Activated gamma-delta T cell treated with Interleukin-2 at 50 U/mL for 16 hours (primary cell): ENCODE measurements at regions not wholly inside any gene's neighbourhood (a gene's known extent, or its start where the extent isn't known, plus 50 kb on each side); places are given as distances from the start of the nearest gene placed in this dataset.
"Not testable (repeated sequence)": the region's sequence is repeated elsewhere in the genome, so short reads cannot be mapped to it uniquely, and the experiment has no call there.

Experiments
- DNase-seq: peaks from one replicate; pipeline ENCODE4 v3.0.0-alpha.2; 2020

DNA sequence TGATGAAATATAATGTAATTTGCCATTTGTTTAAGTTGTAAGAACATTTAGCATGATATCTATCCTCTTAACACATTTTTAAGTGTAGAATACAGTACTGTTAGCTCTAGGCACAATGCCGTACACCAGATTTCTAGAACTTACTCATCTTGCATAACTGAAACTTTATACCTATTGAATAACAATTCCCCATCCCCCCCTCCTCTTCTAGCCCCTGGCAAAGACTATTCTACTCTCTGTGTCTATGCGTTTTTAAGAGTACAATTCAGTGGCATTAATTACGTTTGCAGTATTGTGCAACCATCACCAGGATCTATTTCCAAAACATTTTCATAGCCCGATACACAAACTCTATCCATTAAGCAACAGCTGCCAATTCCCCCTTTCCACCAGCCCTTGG lies 261.7 kb downstream of the PLOD2 start:
- no peak for DNase-seq

DNA sequence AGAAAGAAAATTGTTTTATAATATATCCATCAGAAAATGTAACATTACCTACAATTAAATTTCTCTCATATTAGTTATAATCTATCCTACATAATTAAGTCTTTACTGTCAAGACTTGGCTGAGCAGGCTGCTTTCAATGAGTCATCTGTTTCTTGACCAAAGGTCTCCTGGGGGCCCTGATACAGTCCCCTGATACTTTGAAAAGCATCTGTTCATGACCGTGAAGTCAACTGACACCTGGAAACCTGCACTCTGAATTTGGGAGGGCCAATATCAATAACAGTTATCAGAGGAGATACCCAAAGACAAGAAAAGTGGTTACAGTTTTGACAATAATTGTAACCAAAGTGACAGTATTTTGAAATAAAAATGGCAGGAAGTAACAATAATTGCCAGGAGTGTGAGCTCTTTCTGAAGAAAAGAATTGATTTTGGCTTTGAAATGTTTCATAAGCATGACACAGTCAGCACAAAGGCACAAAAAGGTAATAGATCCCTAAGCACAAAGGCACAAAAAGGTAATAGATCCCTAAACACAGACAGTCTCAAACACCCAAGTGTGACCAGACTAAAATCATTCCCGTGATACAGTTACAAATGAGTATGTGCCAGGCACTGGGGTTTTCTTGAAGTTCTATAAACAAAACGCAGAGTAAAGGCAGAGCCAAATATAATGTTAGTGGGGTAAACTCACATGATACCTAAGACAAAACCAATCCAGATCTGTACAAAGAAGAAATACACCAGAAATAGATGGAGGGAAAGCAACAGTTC lies 260.7 kb downstream of the PLOD2 start:
- DNase-seq = no peak

- DNase-seq = no peak
Measured at GRCh38 chr3:145902166-145902565, 258.8 kb downstream of the PLOD2 start.

DNA sequence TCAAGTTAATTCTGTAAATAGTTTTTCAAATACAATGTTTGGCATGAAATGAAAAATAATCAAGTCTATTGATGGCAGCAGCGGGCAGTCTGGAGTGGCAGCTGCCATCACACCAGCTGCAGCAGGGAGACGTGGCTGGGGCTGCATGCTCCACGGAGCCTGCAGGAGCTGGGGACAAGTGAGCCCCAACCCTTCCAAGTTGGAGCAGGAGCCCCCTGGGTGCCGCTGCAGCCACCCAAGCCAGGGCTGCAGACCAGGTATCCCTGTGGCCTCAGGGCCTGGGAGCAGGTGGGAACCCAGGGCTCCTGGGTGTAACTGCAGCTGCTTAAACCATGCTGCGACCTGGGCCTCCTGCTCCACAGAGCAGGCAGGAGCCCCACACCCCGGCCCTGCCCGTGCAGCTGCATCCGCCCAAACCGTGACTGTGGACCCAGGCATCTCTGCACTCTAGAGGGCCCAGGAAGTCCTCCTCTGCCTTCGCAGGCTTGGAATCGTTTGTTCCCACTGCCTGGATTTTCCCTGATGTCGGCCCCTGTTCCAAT lies 257.4 kb downstream of the PLOD2 start:
- no peak for DNase-seq

DNA sequence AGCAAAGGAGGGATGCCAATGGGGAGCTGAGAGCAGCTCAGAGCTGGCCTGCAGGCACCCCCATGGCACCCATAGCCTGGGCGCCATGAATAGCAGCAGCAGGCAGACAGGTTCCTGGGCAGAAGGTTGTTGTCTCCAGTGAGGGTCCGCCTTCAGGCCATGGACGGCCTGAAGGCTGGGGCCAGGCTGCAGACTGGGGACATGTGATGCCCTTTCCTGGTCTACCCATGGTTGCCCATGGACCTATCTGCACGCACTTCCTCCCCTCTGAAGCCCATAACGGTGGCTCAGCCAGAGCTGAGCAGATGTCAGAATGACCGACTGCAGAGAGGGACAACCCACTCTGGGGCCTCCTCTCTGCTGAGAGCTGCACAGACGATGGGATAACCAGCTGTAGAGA lies 256.8 kb downstream of the PLOD2 start:
- DNase-seq = no peak

DNA sequence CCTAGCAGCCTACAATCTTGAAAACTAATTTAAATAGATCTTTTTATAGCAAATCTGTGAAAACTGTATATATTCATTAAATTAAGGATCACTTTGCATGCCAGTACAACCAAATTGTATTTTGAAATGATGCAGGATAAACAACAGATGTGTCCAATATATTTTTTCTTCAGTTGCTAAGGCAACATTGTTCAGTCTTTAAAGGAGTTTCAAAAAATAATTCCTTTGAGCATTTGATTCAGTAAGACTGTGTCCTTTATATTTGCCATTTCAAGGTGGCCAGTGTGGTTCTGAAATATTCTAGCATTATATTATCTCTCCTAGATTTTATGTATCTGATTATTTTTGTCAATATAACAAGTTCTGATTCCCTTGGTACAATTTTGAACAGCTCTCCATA lies 254.7 kb downstream of the PLOD2 start:
- DNase-seq = no peak

DNA sequence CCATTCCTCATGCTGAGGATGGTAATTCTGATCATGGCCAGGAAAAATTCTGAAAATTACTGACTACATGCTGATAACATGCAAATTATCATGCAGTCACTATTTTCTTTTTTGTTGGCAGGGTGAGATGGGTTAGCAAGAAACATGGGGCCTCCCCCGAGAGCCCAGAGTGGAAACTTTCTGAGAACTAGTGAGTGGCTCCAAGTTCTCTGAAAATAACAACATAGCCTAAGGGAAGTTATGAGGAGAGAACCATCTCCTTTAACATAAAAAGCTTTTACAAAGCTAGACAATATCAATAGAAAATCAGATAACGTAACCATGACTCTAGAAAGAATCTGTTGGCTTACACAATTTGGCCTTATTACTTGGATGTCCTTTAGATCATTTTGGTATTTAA lies 254.2 kb downstream of the PLOD2 start:
- DNase-seq = no peak

GRCh38 chr3:145911016-145911415 lies 250.0 kb downstream of the PLOD2 start:
- DNase-seq = no peak

DNA sequence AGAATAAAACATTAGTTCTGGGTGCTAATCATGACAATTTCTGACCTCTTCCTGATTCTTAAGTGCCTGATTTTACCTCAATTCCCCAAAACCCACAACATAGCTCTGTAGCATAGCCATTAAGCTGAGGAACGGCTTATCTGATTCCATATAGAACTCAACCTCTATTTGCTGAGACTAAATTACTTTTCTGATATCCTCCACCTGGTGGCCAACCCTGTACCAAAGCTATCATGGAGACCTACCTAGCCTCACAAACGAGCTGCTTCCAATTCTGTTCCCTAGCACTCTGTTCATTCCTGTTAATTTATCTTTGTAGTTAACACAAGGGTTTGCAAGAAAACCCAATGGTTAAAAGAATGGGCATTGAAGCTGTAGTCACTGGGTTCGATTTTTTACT lies 245.2 kb downstream of the PLOD2 start:
- no peak for DNase-seq

DNA sequence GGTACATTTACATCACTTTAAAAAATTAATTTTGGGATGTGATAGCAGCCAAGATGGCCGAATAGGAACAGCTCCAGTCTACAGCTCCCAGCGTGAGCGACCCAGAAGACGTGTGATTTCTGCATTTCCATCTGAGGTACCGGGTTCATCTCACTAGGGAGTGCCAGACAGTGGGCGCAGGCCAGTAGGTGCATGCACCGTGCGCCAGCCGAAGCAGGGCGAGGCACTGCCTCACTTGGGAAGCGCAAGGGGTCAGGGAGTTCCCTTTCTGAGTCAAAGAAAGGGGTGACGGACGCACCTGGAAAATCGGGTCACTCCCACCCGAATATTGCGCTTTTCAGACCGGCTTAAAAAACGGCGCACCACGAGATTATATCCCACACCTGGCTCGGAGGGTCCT lies 233.2 kb downstream of the PLOD2 start:
- DNase-seq = not testable (repeated sequence)

- no peak for DNase-seq
Measured at GRCh38 chr3:145936971-145937370, 224.0 kb downstream of the PLOD2 start.

GRCh38 chr3:145939431-145939830 lies 221.6 kb downstream of the PLOD2 start:
- DNase-seq = no peak

- no peak for DNase-seq
Measured at GRCh38 chr3:145942052-145942451, 218.9 kb downstream of the PLOD2 start.

- no peak for DNase-seq
Measured at GRCh38 chr3:145943952-145944351, 217.0 kb downstream of the PLOD2 start.

DNA sequence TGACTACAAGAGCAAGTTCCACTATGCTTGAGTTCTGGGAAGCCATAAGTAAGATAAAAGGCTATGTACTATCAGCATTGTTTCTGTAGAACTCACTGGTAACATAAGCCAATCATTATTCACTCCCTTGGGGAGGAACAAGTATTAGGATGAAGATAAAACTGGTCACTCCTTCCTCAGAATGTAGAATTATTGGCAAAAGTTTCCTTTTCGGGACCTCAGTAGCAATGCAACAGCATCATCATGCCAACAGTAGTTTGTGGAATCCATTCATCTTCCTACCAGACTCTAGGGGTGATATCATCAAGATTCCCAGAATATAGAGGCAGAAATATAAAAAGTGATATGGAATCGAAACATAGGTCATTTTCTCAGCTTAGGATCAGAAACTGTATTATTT lies 209.5 kb downstream of the PLOD2 start:
- DNase-seq = no peak

GRCh38 chr3:145952536-145952935 lies 208.4 kb downstream of the PLOD2 start:
- DNase-seq = no peak

- DNase-seq = no peak
Measured at GRCh38 chr3:145953316-145953715, 207.7 kb downstream of the PLOD2 start.

DNA sequence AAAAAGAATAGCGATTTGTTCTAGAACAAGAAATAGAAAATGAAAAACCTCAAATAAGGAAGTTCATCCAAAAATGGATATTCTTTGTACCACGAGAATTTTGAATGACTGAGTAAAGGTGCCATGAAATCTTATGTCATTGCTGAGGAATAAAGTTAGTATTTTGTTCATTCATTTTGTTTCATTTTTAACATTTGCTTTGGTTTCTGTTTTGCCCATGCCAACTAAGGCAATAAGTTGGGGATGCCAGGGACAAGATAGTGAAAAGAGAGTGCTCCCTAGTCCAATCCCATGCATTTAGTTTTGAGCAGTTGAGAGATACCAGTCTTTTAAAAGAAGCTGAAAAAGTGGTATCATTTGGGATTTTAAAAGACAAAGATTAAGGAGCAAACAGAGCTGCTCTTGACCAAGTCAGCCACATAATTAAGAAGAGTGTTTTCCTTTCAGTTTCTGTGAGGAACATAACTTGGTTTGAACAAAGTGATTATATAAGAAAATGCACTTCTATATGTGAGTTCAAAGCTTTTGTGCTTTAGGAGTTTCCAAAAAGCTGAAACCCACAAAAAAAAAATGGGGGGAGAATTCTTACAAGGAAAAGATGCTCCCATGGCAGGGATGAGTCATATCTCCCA lies 201.4 kb downstream of the PLOD2 start:
- DNase-seq = no peak

GRCh38 chr3:145963111-145963510 lies 197.9 kb downstream of the PLOD2 start:
- no peak for DNase-seq

GRCh38 chr3:145967043-145967442 lies 193.9 kb downstream of the PLOD2 start:
- no peak for DNase-seq

GRCh38 chr3:145971186-145971585 lies 189.8 kb downstream of the PLOD2 start:
- no peak for DNase-seq

DNA sequence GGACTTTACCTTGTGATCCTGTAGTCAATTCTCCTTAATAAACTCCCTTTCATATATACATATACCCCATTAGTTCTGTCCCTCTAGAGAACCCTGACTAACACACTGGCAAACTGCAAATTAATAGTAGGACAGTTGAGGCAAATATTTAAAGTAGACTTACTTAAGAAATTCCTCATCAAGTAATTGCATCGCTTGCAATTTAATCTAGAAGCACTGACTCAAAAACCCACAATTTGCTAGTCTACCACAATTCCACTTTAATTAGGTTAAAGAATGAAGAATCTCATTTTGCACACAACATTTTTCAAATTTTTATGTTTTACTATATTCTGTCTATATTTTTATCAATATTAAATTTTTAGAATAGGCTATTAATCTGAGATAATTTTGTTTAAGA lies 188.1 kb downstream of the PLOD2 start:
- no peak for DNase-seq

- no peak for DNase-seq
Measured at GRCh38 chr3:145981056-145981455, 179.9 kb downstream of the PLOD2 start.

- no peak for DNase-seq
Measured at GRCh38 chr3:145983101-145983500, 177.9 kb downstream of the PLOD2 start.
